ENCODE measurements at regions not wholly inside any gene's neighbourhood (a gene's known extent, or its start where the extent isn't known, plus 50 kb on each side); places are given as distances from the start of the nearest gene placed in this dataset.

GRCh38 chr3:86152620-86153019 is 838.3 kb downstream of the VGLL3 start:
- TF ChIP-seq, protein P1, sequence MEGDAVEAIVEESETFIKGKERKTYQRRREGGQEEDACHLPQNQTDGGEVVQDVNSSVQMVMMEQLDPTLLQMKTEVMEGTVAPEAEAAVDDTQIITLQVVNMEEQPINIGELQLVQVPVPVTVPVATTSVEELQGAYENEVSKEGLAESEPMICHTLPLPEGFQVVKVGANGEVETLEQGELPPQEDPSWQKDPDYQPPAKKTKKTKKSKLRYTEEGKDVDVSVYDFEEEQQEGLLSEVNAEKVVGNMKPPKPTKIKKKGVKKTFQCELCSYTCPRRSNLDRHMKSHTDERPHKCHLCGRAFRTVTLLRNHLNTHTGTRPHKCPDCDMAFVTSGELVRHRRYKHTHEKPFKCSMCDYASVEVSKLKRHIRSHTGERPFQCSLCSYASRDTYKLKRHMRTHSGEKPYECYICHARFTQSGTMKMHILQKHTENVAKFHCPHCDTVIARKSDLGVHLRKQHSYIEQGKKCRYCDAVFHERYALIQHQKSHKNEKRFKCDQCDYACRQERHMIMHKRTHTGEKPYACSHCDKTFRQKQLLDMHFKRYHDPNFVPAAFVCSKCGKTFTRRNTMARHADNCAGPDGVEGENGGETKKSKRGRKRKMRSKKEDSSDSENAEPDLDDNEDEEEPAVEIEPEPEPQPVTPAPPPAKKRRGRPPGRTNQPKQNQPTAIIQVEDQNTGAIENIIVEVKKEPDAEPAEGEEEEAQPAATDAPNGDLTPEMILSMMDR (IDR thresholded peaks at IDR 0.05; ENCODE audit: low read depth, low read length, missing input control): no peak
- TF ChIP-seq, protein P2, sequence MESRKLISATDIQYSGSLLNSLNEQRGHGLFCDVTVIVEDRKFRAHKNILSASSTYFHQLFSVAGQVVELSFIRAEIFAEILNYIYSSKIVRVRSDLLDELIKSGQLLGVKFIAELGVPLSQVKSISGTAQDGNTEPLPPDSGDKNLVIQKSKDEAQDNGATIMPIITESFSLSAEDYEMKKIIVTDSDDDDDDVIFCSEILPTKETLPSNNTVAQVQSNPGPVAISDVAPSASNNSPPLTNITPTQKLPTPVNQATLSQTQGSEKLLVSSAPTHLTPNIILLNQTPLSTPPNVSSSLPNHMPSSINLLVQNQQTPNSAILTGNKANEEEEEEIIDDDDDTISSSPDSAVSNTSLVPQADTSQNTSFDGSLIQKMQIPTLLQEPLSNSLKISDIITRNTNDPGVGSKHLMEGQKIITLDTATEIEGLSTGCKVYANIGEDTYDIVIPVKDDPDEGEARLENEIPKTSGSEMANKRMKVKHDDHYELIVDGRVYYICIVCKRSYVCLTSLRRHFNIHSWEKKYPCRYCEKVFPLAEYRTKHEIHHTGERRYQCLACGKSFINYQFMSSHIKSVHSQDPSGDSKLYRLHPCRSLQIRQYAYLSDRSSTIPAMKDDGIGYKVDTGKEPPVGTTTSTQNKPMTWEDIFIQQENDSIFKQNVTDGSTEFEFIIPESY (IDR thresholded peaks at IDR 0.05): no peak
- TF ChIP-seq, protein P3, sequence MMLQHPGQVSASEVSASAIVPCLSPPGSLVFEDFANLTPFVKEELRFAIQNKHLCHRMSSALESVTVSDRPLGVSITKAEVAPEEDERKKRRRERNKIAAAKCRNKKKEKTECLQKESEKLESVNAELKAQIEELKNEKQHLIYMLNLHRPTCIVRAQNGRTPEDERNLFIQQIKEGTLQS (IDR thresholded peaks at IDR 0.05): no peak
- TF ChIP-seq, protein P4, sequence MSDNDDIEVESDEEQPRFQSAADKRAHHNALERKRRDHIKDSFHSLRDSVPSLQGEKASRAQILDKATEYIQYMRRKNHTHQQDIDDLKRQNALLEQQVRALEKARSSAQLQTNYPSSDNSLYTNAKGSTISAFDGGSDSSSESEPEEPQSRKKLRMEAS (IDR thresholded peaks at IDR 0.05): no peak
- TF ChIP-seq JUND (IDR thresholded peaks at IDR 0.05) (no peak), EGR1 (IDR thresholded peaks at IDR 0.05; ENCODE audit: low read depth in 2 of 2) (no peak), RXRA (IDR thresholded peaks at IDR 0.05) (no peak), RAD21 (IDR thresholded peaks at IDR 0.05) (no peak), YY1 (IDR thresholded peaks at IDR 0.05) (no peak), GABPA (IDR thresholded peaks at IDR 0.05 in 1 of 2, conservative IDR thresholded peaks at IDR 0.05 in 1 of 2) (no peak), SP1 (IDR thresholded peaks at IDR 0.05) (no peak), TAF1 (conservative IDR thresholded peaks at IDR 0.05) (no peak), FOXA1 (IDR thresholded peaks at IDR 0.05) (no peak)
- TF ChIP-seq, protein P5, sequence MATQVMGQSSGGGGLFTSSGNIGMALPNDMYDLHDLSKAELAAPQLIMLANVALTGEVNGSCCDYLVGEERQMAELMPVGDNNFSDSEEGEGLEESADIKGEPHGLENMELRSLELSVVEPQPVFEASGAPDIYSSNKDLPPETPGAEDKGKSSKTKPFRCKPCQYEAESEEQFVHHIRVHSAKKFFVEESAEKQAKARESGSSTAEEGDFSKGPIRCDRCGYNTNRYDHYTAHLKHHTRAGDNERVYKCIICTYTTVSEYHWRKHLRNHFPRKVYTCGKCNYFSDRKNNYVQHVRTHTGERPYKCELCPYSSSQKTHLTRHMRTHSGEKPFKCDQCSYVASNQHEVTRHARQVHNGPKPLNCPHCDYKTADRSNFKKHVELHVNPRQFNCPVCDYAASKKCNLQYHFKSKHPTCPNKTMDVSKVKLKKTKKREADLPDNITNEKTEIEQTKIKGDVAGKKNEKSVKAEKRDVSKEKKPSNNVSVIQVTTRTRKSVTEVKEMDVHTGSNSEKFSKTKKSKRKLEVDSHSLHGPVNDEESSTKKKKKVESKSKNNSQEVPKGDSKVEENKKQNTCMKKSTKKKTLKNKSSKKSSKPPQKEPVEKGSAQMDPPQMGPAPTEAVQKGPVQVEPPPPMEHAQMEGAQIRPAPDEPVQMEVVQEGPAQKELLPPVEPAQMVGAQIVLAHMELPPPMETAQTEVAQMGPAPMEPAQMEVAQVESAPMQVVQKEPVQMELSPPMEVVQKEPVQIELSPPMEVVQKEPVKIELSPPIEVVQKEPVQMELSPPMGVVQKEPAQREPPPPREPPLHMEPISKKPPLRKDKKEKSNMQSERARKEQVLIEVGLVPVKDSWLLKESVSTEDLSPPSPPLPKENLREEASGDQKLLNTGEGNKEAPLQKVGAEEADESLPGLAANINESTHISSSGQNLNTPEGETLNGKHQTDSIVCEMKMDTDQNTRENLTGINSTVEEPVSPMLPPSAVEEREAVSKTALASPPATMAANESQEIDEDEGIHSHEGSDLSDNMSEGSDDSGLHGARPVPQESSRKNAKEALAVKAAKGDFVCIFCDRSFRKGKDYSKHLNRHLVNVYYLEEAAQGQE (IDR thresholded peaks at IDR 0.05): no peak
